ENCODE measurements at regions not wholly inside any gene's neighbourhood (a gene's known extent, or its start where the extent isn't known, plus 50 kb on each side); places are given as distances from the start of the nearest gene placed in this dataset.

- H3K9me3 ChIP-seq (ENCODE audit: low read depth), result no peaks in the 10 kb centered on the region
- H3K36me3 ChIP-seq, result no peaks in the 10 kb centered on the region
- no peak overlapping the region for H3K4me3 ChIP-seq
- TF ChIP-seq CTCF (IDR thresholded peaks at IDR 0.05; ENCODE audit: low read depth, low read length), result no peak
- DNase-seq (ENCODE audit: low read depth in 1 of 2, low spot score in 1 of 2), result no peak
- peaks cover 2% of the 10 kb centered on the region for H3K4me1 ChIP-seq (ENCODE audit: low read depth)
- no peak overlapping the region for H3K27ac ChIP-seq
- no peaks in the 10 kb centered on the region for H3K27me3 ChIP-seq
Measured at GRCh38 chr21:16389643-16390042, 659.9 kb downstream of the USP25 start.

- Histone ChIP-seq H3K27me3 (no peaks in the 10 kb centered on the region), H3K9me3 (ENCODE audit: low read depth) (no peaks in the 10 kb centered on the region), H3K4me1 (ENCODE audit: low read depth) (no peaks in the 10 kb centered on the region), H3K36me3 (no peaks in the 10 kb centered on the region), H3K27ac (no peak overlapping the region), H3K4me3 (no peak overlapping the region)
- TF ChIP-seq CTCF (IDR thresholded peaks at IDR 0.05; ENCODE audit: low read depth, low read length), result no peak
- no peak for DNase-seq (ENCODE audit: low read depth in 1 of 2, low spot score in 1 of 2)
Measured at GRCh38 chr21:16395285-16395684, 665.5 kb downstream of the USP25 start.

GRCh38 chr21:16402752-16403151, 673.0 kb downstream of the USP25 start:
- no peaks in the 10 kb centered on the region for H3K9me3 ChIP-seq (ENCODE audit: low read depth)
- no peak overlapping the region for H3K4me3 ChIP-seq
- peak overlapping the region; percentile 36 for H3K27ac ChIP-seq
- no peak for DNase-seq (ENCODE audit: low read depth in 1 of 2, low spot score in 1 of 2)
- no peak for TF ChIP-seq CTCF (IDR thresholded peaks at IDR 0.05; ENCODE audit: low read depth, low read length)
- peaks cover 2% of the 10 kb centered on the region for H3K4me1 ChIP-seq (ENCODE audit: low read depth)
- no peaks in the 10 kb centered on the region for H3K36me3 ChIP-seq
- no peaks in the 10 kb centered on the region for H3K27me3 ChIP-seq

- Histone ChIP-seq H3K4me1 (ENCODE audit: low read depth) (peaks cover 2% of the 10 kb centered on the region), H3K27ac (peak overlapping the region; percentile 32), H3K4me3 (no peak overlapping the region), H3K27me3 (no peaks in the 10 kb centered on the region), H3K9me3 (ENCODE audit: low read depth) (no peaks in the 10 kb centered on the region), H3K36me3 (no peaks in the 10 kb centered on the region)
- no peak for TF ChIP-seq CTCF (IDR thresholded peaks at IDR 0.05; ENCODE audit: low read depth, low read length)
- DNase-seq (ENCODE audit: low read depth in 1 of 2, low spot score in 1 of 2), result no peak
Measured at GRCh38 chr21:16404776-16405175, 675.0 kb downstream of the USP25 start.

GRCh38 chr21:16406355-16406754, 676.6 kb downstream of the USP25 start:
- H3K9me3 ChIP-seq (ENCODE audit: low read depth), result no peaks in the 10 kb centered on the region
- no peak overlapping the region for H3K4me3 ChIP-seq
- H3K27ac ChIP-seq, result no peak overlapping the region
- peaks cover 2% of the 10 kb centered on the region for H3K4me1 ChIP-seq (ENCODE audit: low read depth)
- no peak for TF ChIP-seq CTCF (IDR thresholded peaks at IDR 0.05; ENCODE audit: low read depth, low read length)
- DNase-seq (ENCODE audit: low read depth in 1 of 2, low spot score in 1 of 2), result no peak
- H3K36me3 ChIP-seq, result no peaks in the 10 kb centered on the region
- H3K27me3 ChIP-seq, result no peaks in the 10 kb centered on the region
